NCI-H1417 (cell line): ENCODE measurements at regions not wholly inside any gene's neighbourhood (a gene's known extent, or its start where the extent isn't known, plus 50 kb on each side); places are given as distances from the start of the nearest gene placed in this dataset.

Experiments
- DNase-seq, 3 experiments: peaks; one replicate each; lab custom pipeline; 2025; lab: John Stamatoyannopoulos, UW

DNA sequence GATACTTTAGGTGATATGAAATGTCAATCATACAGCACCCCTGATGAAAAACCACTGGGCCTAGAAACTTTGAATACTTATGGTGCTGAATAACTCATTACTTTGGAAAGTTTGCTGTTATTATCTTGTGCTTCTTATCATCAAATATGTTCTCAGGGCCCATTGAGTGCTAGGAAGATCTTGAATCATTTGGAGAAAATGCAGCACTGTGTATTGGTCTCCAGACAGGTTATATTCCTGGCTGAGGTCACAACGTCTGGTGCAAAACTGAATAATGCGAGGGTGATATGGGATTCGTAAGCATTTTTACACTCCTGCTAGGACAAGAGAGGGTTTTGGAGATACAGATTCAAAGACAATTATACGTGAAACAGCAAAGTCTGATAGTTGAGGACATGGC lies 249.4 kb upstream of the TNC start:
- DNase-seq = no peak

DNA sequence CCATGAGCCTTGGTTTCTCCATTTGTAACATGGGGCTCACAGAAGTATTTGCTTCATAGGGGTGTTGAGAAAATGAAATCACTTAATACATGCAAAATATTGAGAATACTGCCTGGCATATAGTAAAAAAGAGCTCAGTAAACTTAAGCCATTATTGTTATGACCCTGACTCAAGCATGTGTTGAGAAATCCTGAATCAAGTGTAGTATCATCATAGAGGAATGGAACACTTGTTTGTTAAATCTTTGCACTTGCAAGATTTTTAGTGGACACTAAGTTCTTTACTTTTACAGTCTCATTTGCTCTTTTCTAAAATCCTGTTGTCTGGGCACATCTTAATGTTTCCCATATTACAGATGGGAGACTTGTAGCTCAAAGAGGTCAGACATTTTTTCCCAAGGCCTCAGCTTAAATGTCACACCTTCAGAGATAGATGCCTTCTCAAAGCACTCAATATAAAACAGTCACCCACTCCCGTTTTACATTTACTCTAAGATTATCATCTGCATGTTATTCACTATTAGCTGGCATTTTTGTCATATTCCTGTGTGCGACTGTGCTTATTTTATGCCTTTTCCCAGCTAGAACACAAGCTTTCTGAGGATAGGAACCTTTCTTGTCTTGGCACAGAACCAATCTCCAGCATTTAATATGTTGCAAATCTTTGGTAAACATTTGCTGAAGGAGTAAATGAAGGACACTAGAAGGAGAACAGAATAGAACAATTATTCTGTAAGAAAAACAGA lies 250.0 kb upstream of the TNC start:
- DNase-seq = no peak

DNA sequence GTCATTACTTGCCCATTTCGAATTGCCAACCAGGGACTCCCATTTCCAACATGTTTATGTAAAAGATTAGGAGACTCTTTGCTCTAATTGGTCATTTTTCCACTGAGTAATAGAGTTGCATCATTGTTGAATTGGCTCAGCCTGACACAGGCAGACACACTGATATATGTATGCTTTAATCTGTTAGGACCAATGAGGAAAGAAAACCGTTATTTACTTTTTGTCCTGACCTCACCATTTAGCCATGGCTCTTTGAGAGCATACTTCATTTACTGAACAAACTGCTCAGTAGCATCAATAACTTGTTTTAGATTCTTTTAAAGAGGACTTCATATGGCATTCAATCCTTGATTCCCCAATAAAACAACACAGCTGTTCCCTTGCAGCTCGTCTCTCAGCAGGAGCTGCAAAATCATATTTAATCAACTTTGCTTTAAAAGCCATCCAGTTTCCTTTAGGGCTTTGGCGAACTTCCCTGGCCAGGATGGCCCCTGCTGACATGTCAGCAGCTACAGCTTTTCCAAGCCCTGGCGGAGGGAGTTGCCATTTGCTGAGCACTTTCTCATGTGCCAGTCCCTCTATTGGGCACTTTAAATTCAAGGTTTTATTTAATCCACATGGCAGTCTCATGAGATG lies 251.5 kb upstream of the TNC start:
- peak in 2 of 3 experiments; percentile 12 to 70 for DNase-seq

DNA sequence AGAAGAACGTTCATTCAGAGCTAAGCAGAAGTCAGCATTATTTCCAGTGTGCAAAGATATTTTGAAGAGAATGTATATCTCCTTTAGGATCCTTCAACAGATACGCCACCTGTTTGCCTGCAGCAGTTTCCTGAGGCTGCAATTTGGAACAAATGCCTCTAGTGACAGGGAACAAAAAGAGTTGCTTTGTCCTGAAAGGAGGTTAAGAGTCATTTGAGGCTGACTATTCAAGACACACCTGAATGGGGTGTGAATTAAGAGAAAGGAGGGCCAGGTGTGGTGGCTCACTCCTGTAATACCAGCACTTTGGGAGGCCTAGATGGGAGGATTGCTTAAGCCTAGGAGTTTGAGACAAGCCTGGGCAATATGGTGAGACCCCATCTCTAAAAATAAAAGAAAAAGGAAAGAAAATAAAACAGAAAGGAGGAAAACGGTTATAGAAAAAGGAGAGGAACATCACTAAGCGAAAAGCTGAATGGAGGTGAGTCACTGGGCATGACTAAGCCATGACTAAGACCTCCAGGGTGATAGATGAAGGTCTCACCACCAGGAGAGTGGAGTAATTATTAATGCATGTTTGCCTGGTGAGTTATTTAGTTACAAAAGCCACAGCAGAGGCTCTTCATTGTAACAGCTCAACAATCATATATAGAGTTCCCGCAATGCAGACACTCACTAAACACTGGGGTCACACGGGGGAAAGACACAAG lies 255.2 kb upstream of the TNC start:
- DNase-seq = no peak

DNA sequence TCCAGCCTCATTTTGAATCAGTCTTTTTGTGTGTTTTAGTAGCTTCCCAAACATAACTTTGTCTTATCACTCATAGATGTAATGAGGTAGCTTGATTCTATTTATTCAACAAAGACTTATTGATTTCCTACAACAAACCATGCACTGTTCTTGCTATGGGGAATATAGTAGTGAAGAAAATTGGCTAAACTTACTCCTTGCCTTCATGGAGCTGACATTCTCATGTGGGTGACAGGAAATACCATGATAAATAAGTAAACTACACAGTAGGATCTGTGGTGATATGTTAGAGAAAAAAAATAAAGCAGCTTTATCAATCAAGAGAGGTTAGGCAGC lies 255.7 kb upstream of the TNC start:
- DNase-seq = no peak

DNA sequence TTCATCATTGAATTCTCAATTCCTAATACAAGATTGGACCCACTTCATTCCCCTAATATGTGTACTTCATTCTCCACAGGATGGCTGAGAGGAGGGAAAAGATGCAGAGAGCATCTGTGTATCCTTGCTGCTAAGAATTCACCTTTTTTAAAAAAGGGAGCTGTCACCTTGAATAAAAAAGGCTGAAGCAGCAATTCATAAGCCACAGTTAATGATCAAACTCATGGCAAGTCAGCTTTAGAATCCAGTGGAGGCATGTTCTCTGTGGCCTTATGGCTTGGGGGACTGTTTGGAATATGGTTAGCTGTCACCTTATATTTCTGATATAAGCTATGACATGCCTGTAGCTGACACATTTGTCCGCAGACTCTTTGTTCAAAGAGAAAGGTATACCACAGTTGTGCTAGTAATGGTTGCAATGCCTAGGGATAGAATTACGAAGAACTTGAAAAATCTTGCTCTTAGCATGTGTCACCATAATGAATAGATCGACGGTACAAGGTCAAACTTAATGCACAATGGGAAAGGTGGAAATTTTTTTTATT lies 256.8 kb upstream of the TNC start:
- no peak for DNase-seq

DNA sequence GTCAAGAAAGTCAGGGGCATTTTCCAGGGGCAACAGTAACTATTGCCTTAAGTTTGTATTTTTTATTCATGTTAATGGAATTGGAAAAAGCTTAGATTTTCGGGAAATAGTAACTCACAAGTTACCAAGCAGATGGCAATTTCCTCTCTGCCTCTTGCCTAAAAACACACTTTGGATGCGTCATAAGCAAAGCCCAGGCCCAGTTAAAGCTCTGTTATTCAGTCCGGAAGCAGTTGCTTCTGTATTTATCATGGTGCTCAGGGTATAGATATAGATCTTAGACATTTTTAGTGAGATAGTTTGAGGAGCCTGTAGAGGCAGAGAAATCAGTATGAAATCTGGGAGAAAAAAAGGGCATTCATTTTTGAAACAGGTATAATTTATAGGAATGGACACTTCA lies 260.3 kb upstream of the TNC start:
- DNase-seq = no peak

DNA sequence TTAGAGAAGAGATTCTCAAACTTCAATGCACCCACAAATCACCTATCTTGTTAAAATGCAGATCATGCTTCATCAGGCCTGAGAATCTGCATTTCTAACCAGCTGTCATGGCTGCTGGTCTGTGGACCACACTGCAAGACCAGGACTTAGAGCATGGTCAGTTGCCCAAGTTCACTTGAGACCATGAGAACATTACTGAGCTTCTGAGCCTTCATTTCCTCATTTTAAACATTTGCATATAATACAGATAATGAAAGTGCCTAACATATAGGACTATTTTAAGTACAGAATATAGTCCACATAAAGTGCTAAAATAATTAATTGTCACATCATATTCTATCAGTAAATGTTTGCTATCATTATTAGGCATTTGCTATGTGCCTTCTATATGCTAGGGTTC lies 260.8 kb upstream of the TNC start:
- no peak for DNase-seq

DNA sequence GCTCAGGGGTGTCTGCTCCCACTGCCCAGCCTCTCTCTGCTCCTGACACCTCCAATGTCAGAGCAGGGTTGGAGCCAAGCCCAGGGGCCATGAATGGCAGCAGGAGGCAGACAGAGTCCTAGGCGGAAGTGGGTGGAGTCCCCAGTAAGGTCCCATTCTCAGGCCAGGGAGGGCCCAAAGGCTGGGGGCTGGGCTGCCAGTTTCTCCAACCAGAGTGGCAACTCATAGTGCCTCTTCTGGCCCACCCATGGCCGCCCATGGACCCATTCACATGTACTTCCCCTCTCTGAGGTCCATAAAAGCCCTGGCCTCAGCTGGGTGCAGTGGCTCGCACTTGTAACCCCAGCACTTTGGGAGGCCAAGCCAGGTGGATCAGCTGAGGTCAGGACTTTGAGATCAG lies 261.8 kb upstream of the TNC start:
- no peak for DNase-seq

DNA sequence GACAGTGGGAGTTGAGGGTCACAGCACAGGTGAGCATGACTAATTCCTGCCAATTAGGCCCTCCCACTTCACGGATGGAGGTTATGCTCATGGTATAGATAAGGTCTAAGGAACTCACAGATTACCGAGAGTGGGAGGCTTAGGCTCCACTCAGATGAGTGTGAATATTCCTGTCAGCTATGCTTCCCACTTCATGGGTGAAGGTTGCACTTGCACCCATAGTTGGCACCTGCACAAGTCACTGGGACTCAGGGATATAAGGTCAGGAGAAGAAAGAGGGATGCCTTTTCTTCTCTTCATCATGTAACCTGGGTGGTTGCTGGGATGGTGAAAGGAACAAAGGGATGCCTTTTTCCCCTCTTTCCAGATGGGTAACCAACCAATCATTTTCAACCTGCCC lies 264.9 kb upstream of the TNC start:
- no peak for DNase-seq

DNA sequence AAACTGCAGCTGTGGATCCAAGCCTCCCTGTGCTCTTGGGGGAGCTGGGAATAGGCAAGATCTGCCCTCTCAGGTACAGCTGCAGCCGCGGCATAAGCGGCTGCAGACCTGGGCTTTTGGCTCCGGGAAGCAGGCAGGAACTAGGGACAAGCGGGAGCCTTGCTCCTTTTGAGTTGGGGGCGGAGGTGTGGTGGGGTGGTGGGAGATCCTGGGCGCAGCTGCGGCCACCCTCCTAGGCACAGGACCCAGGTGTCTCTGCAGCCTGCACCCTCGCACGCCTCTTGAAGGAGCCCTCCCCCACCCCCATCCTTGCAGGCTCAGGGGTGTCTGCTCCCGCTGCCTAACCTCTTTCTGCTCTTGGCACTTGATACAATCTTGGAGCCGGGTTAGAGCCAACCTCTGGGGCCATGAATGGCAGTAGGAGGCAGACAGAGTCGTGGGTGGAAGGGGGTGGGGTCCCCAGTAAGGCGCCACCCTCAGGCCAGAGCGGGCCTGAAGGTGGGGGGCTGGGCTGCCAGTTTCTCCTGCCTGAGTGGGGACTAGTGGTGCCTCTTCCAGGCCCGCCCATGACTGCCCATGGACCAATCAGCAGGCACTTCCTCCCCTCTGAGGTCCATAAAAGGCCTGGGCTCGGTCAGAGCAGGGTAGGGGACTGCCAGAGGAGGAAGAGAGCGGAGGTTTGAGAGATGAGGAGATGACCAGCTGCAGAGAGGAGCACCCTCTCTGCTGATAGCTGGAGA lies 267.6 kb upstream of the TNC start:
- no peak for DNase-seq

DNA sequence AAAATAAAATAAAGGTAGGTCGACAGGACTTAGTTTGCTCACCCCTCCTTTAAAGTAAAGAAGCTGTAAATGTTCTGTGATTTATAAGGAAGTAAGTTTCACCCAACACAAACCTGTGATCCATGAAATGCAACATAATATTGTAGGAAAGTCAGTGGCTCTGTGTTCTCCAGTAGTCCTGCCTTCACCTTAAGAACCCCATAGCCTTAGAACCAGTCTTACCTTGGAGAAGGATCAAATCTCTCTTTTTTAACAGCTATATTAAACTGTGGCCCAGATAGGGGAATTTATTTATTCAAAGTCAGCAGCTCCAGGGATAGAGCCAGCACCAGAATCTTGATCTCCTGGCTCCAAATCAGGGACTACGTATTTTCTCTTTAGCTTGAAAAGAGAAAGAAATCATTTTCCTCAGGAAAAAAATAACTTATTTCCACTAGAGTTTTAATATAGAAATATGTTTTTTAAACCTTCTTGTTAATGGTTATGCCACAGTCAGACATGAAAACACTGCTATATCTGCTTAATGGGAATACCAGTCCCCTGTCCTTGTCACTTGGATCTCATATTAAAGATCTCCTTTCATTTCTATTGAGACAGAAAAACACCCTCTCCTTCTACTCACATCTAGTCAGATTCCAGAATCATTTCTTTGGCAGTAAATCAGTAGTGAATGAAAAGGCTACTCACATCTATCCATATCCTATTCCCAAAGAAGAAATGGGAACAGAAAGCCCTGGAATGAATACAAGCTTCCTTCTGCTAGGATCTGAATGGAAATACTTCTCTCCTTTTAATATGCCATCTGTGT lies 269.2 kb upstream of the TNC start:
- DNase-seq = no peak

DNA sequence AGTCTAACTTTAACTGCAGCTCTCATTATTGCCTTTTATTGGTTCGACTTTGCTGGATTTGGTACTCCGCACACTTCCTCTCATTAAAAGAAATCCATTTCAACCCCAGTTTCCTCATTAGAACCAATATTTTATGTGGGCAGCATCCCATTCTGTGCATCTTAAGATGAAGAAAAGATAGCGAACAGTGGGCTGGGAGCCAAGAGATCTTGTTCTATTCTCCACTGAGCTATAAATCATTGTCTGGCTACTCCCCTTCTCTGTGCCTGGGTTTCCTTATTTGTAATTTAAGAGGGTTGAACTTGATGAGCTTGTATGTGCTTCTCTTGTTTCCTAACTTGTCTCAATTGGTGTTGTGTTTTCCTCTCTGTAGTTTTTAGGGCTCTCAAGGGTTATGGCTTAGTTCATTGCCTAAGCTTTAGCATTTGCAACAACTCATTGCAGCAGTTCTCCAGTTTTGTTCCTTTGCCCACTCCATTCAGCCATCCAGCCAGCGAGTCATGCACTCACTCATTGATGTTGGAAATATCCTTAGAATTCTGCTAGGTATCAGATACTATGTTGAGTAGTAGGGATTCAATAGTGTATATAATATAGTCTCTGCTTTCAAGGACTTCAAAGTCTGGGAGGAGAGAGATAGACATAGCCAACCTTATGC lies 273.3 kb upstream of the TNC start:
- peak in 2 of 3 experiments; percentile 28 to 37 for DNase-seq

DNA sequence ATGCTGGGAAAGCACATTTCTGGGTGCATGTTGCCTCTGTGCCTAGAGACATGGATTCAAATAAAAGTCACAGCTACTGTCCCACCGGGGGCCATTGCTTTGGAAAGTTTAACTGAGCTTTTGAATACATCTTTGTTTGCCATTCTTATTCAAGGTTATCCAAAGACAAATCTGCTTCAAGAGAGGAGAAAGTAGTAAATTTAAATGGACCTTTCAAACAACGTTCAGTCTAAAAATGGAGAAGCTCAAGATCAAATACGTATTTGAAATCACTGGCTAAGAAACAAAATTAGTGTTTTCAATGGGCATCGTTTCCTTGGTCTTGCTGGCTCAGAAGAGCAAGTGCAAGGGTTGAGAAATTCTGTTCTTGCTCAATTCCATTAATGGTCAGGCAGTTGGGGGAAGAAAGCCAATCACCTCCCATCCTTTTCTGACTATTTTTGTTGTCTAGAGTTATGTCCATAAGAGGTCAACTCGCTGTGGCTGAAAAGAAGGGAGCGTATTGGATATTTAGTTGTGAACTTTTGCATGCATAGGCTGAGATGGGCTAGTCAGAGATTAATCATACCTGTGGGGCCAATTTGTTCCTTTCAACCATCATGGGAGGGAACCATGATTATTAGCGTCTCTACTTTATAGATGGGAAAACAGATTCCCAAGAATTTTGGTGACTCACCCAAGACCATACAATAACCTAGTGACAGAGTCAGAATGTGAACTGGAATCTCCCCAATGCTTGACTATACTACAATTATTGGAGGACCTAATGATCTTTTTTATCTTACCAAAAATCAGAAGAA lies 276.2 kb upstream of the TNC start:
- no peak for DNase-seq

DNA sequence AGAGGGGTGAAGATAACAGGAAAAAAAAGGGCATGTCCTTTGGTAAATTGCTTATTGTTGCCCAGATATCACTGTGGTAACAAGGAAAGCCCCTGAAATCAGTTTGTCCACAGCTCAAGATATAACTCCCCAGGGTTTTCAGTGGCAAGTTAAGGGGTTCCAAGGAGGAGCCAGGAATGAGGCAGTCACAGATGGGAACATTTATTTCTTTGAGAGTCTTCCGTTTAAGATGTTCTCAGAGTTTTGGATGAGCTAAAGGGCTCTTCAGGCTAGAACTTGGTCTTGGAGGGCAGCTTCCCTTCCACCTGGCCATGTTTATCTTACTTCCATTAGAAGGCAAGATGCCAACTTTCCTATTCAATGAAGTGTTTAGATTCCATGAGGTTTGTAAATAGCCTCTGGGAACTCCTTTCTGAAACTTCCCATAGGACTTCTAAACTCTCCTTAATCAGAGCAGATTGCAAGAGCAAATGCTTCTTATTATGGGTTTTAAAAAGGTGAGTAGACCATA lies 277.6 kb upstream of the TNC start:
- peak in 1 of 3 experiments; percentile 66 for DNase-seq

DNA sequence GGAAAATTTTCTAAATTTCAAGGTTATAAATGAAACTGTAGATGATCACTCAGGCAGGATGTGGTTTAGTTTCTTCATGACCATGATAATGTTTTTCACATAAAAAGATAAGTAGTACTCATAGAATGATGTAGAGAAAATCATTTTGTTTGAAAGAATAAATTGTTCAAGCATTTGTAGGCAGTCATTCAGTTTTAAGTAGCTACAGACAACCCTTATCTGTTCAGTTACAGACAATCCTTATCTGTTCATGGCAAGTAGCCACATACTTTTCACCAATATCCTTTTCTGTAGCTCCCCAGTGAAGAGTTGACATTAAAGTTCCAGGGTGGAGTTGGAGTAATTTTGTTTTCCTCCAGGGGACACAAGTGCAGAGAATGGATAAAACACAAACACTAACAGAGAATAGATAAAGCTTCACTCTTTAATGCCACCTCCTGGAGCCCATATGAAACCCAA lies 278.1 kb upstream of the TNC start:
- peak in 1 of 3 experiments; percentile 41 for DNase-seq

DNA sequence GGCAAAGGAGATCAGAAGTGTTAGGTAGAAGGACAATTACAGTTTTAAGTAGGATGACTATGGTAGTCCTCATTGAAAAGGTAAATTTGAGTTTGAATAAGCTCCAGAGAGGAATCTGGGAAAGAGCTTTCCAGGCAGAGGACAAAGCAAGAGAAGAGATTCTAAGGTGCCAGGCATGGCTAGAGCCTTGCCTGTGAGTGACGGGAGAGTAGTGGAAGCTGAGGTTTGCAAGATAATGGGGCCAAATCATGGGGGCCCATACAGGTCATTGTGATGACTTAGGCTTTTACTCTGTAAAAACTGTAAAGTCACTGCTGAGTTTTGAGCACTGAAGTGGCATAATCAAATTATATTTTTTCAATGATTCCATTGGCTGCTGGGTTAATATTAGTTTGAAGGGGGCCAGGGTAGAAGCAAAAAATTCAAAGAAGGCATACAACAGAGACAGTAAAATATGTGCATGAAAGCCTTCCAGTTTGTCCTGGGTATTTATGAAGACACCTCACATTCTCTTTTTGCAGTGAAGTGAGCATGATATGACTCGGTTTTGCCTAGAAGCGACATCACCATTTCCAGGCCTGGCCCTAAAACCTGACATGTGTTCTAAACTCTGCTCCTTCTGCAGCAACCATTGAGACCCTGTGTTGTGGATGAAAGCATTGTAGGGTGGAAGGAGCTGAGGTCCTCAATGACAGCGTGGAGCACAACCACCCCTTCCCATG lies 279.8 kb upstream of the TNC start:
- no peak for DNase-seq

DNA sequence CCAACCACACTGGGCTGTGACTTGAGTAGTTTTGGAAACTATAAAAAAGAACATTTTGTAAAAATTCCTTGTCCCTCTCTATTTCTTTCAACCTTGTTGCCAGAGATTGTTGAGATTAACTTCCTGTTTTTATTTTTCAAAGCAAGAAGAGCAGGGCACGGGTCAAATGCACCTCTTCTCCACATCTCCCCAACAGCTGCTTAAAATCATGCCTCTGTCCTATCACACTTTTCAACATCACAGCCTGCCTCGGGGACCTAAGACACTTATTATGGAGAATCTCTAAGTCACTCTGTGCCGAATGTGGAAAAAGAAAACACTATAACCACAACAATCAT lies 280.3 kb upstream of the TNC start:
- DNase-seq = no peak

DNA sequence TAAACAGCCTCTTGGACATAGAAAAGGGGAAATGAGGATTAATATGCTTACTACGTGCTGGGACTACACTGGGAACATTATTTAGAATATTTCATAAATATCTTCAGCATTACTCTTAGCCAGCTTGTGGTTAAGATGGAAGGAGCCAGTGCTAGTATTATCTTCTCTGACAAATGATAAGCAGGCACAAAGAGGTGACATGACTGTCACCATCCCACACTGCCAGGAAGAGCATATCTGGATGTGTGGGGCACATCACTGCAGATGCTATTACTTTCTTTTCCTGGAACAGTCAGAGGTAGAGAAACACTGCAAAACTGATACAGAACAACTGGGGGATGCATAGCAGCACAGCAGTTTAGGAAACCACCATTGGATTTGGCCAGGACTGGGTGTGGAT lies 281.0 kb upstream of the TNC start:
- DNase-seq = no peak
